ENCODE measurements at regions not wholly inside any gene's neighbourhood (a gene's known extent, or its start where the extent isn't known, plus 50 kb on each side); places are given as distances from the start of the nearest gene placed in this dataset.

DNA sequence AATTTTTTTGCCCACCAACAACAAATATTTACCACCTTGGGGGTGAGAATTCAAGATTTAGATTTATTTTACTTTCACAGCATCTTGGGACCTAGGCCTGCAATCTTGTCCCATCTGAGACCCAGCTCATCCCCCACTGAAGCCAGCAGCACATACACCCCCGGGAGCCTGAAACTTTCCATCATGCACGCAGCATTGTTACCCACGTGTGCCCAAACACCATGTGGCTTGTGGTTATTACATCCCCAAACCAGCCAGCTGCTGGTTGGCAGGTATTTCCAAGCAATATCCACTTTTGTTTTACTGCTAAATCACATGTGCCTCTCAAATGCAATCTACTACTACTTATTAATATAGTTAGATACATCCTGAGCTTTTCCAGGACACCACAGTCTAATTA, 149.3 kb upstream of the NT5E start:
- TF ChIP-seq POLR2AphosphoS5 (IDR thresholded peaks at IDR 0.05; ENCODE audit: low read depth, low read length) (no peak), POLR2A (IDR thresholded peaks at IDR 0.05; ENCODE audit: low read depth, low read length) (no peak)

Measured in GM12892 (cell line).